Astrocyte of the spinal cord (primary cell): ENCODE measurements at regions not wholly inside any gene's neighbourhood (a gene's known extent, or its start where the extent isn't known, plus 50 kb on each side); places are given as distances from the start of the nearest gene placed in this dataset.
"Not testable (repeated sequence)": the region's sequence is repeated elsewhere in the genome, so short reads cannot be mapped to it uniquely, and the experiment has no call there.

Source experiments
- DNase-seq: peaks from one replicate; pipeline ENCODE4 v3.0.0; 2011; ENCODE audit warnings: low read depth, low spot score
- H3K4me3 ChIP-seq: 2 replicates; pipeline ENCODE4 v1.5.1; 2011; ENCODE audit warnings: low read depth, mild to moderate bottlenecking, low read length, moderate library complexity
- CTCF ChIP-seq: IDR thresholded peaks from 2 replicates; pipeline ENCODE4 v1.5.1; 2012; ENCODE audit warnings: low read depth, mild to moderate bottlenecking, low read length, inconsistent platforms
- in situ Hi-C: cut with HindIII; loops from 2 replicates; pipeline ENCODE4 v1.10.0; 2017; ENCODE audit warnings: low sequenced_read_pairs

GRCh38 chrX:42290608-42291007 lies 367.3 kb upstream of the CASK start:
- no peak for TF ChIP-seq CTCF
- in situ Hi-C loops, result no loop called here
- peak; percentile 0 for DNase-seq
- H3K4me3 ChIP-seq, result no peak overlapping the region

GRCh38 chrX:42289492-42290385 lies 366.4 kb upstream of the CASK start:
- in situ Hi-C loops, result no loop called here
- no peak for TF ChIP-seq CTCF
- no peak overlapping the region for H3K4me3 ChIP-seq
- no peak for DNase-seq

- in situ Hi-C loops, DNase-seq: not testable (repeated sequence)
Measured at GRCh38 chrX:42285681-42286080, 362.3 kb upstream of the CASK start.

GRCh38 chrX:42276982-42277690 lies 353.8 kb upstream of the CASK start:
- no peak for TF ChIP-seq CTCF
- in situ Hi-C loops, result no loop called here
- no peak overlapping the region for H3K4me3 ChIP-seq
- DNase-seq, result no peak

More at GRCh38 chrX:42285681-42286080, 362.3 kb upstream of the CASK start:
- not testable (repeated sequence) for H3K4me3 ChIP-seq

GRCh38 chrX:42274151-42274550 lies 350.8 kb upstream of the CASK start:
- in situ Hi-C loops, result no loop called here
- no peak overlapping the region for H3K4me3 ChIP-seq
- TF ChIP-seq CTCF, result no peak
- no peak for DNase-seq

GRCh38 chrX:42273387-42273786 lies 350.0 kb upstream of the CASK start:
- in situ Hi-C loops, result no loop called here

More at GRCh38 chrX:42273387-42273786, 350.0 kb upstream of the CASK start:
- TF ChIP-seq CTCF, result no peak
- DNase-seq, result no peak
- no peak overlapping the region for H3K4me3 ChIP-seq
